ENCODE measurements at regions not wholly inside any gene's neighbourhood (a gene's known extent, or its start where the extent isn't known, plus 50 kb on each side); places are given as distances from the start of the nearest gene placed in this dataset.

GRCh38 chr6:137403443-137403842, 90.8 kb downstream of the OLIG3 start:
- DNase-seq (ENCODE audit: low read depth) = no peak
- no peak overlapping the region for H3K4me3 ChIP-seq (ENCODE audit: low read depth, low read length)
- TF ChIP-seq, protein P1, sequence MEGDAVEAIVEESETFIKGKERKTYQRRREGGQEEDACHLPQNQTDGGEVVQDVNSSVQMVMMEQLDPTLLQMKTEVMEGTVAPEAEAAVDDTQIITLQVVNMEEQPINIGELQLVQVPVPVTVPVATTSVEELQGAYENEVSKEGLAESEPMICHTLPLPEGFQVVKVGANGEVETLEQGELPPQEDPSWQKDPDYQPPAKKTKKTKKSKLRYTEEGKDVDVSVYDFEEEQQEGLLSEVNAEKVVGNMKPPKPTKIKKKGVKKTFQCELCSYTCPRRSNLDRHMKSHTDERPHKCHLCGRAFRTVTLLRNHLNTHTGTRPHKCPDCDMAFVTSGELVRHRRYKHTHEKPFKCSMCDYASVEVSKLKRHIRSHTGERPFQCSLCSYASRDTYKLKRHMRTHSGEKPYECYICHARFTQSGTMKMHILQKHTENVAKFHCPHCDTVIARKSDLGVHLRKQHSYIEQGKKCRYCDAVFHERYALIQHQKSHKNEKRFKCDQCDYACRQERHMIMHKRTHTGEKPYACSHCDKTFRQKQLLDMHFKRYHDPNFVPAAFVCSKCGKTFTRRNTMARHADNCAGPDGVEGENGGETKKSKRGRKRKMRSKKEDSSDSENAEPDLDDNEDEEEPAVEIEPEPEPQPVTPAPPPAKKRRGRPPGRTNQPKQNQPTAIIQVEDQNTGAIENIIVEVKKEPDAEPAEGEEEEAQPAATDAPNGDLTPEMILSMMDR (IDR thresholded peaks at IDR 0.05; ENCODE audit: control insufficient read depth, extremely low read depth, insufficient read depth) = no peak

DNA sequence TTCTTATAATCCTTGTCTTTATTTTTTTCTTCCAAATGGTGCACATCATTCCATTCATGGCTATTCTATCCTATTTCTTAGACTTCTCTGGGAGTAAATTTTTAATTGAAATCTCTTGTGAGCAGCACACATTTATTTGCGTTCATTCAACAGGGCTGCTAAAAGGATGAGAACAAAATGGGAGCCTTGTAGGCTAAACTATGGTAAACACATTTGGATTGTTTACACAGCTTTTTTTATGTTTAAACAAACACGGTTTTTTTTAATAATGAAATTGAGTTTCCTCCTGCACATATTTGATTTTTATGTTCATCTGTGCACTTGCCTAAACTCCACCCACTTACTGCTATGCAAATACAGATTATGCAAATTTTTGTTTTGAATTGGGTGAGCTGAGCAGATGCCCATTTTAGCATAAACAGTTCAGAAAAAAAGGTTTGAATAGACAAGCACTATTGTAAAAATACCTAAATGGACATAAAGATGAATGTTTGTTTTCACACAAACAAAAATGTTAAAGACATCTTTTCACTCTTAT, 92.0 kb downstream of the OLIG3 start:
- peak; percentile 63 for DNase-seq (ENCODE audit: low read depth)
- TF ChIP-seq, protein P1 (IDR thresholded peaks at IDR 0.05; ENCODE audit: control insufficient read depth, extremely low read depth, insufficient read depth) = no peak
- no peak overlapping the region for H3K4me3 ChIP-seq (ENCODE audit: low read depth, low read length)

DNA sequence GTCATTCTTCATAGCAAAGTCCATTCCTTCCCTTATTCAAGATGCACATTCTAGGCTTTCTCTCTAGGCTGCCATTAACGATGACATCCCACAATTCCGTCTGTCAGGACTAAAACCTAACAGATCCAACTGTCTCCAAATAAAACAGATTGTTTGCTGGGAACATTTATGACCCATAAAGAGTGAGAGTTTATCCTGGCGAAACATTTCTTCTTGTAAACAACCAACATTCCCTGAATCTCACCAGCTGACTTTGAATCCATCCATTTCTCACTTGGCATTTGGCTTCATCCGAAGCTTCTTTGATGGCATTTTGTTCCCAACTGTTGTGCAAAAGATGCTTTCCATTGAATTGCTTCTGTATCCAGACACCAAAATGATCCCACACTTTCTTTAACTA, 93.1 kb downstream of the OLIG3 start:
- DNase-seq (ENCODE audit: low read depth) = peak; percentile 87
- TF ChIP-seq, protein P1 (IDR thresholded peaks at IDR 0.05; ENCODE audit: control insufficient read depth, extremely low read depth, insufficient read depth) = no peak
- H3K4me3 ChIP-seq (ENCODE audit: low read depth, low read length) = no peak overlapping the region

DNA sequence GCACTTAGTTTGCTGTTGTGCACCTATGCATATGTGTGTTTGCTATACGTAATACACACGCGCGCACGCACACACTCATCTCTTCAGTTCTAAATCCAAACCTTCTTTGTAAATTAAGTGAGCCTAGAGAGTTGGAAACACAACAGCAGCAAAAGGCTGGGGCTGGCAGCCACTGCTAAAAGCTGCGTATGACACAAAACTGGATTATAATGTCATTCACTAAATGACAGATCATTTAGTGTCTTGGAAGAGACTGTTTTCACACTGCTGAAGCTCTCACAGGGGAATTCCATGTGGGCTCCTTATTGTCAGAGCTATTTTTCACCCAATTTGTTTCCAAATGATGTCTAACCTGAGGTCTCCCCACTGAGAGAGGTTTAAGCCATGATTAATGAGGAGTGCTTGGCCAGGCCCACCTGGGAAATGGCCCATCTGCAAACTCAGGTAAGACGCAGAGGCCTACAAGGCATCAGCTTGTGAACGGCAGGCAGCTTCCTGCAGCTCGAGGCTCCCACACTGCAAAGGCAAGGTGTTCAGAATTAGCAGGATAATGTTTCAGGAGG, 94.2 kb downstream of the OLIG3 start:
- TF ChIP-seq, protein P1 (IDR thresholded peaks at IDR 0.05; ENCODE audit: control insufficient read depth, extremely low read depth, insufficient read depth) = no peak
- no peak for DNase-seq (ENCODE audit: low read depth)

DNA sequence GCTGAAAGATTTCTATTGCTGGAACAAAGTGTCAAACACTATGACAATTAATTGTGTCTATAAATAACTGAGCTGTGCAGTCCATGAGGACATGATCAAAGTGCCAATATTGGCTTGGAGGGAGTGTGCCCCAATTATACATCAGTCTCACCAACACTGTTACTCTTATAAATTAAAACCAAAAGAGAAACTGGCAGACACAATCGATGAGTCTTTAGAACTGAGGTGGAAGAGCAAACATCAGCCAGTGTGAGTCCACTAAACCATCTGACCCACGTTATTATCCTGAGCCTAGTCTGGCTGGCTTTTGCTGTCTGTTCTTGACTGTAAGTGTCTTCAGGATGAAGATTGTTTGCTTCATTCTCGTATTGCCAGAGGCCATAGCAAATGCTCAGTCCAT, 98.9 kb downstream of the OLIG3 start:
- H3K4me3 ChIP-seq (ENCODE audit: low read depth, low read length) = no peak overlapping the region
- TF ChIP-seq, protein P1 (IDR thresholded peaks at IDR 0.05; ENCODE audit: control insufficient read depth, extremely low read depth, insufficient read depth) = no peak
- DNase-seq (ENCODE audit: low read depth) = no peak

More for the DNA sequence above, 94.2 kb downstream of the OLIG3 start:
- H3K4me3 ChIP-seq (ENCODE audit: low read depth, low read length) = no peak overlapping the region

- H3K4me3 ChIP-seq (ENCODE audit: low read depth, low read length) = no peak overlapping the region
- TF ChIP-seq, protein P1 (IDR thresholded peaks at IDR 0.05; ENCODE audit: control insufficient read depth, extremely low read depth, insufficient read depth) = no peak
These were observed 103.0 kb downstream of the OLIG3 start for GRCh38 chr6:137391061-137391814.

More at GRCh38 chr6:137391061-137391814, 103.0 kb downstream of the OLIG3 start:
- DNase-seq (ENCODE audit: low read depth) = no peak

Data from LNCaP clone FGC (cell line).